GM12864 (cell line): ENCODE measurements at regions not wholly inside any gene's neighbourhood (a gene's known extent, or its start where the extent isn't known, plus 50 kb on each side); places are given as distances from the start of the nearest gene placed in this dataset.
"Not testable (repeated sequence)": the region's sequence is repeated elsewhere in the genome, so short reads cannot be mapped to it uniquely, and the experiment has no call there.

Experiments
- DNase-seq: peaks from one replicate; pipeline ENCODE4 v3.0.0-alpha.2; 2011; ENCODE audit warnings: low read depth
- H3K4me3 ChIP-seq: 2 replicates; pipeline ENCODE4 v1.5.1; 2011; ENCODE audit warnings: mild to moderate bottlenecking, low read depth, low read length, control low read depth
- TF ChIP-seq, protein P1 (sequence below): IDR thresholded peaks from 2 replicates; pipeline ENCODE4 v1.5.1; 2011; ENCODE audit warnings: low read depth, mild to moderate bottlenecking, moderate library complexity, low read length, control low read depth, inconsistent platforms; ENCODE audit errors: missing control alignments

DNA sequence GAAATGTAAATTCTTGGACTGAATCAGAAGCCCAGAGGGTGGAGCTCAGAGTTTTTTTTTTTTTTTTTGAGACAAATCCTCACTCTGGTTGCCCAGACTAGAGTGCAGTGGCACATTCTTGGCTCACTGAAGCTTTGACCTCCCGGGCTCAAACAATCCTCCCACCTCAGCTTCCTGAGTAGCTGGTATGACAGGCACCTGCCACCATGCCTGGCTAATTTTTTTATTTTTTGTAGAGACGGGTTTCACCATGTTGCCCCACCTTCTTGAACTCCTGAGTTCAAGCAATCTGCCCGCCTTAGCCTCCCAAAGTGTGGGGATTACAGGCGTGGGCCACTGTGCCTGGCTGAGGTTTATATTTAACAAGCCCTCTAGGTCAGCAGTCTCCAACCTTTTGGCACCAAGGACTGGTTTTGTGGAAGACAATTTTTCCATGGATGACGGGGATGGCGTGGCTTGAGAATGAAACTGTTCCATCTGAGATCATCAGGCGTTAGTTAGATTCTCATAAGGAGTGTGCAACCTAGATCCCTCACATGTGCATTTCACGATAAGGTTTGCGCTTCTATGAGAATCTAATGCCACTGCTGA lies 76.7 kb downstream of the FHIP1A start:
- TF ChIP-seq, protein P1, sequence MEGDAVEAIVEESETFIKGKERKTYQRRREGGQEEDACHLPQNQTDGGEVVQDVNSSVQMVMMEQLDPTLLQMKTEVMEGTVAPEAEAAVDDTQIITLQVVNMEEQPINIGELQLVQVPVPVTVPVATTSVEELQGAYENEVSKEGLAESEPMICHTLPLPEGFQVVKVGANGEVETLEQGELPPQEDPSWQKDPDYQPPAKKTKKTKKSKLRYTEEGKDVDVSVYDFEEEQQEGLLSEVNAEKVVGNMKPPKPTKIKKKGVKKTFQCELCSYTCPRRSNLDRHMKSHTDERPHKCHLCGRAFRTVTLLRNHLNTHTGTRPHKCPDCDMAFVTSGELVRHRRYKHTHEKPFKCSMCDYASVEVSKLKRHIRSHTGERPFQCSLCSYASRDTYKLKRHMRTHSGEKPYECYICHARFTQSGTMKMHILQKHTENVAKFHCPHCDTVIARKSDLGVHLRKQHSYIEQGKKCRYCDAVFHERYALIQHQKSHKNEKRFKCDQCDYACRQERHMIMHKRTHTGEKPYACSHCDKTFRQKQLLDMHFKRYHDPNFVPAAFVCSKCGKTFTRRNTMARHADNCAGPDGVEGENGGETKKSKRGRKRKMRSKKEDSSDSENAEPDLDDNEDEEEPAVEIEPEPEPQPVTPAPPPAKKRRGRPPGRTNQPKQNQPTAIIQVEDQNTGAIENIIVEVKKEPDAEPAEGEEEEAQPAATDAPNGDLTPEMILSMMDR: no peak
- DNase-seq: no peak
- H3K4me3 ChIP-seq: no peak overlapping the region

DNA sequence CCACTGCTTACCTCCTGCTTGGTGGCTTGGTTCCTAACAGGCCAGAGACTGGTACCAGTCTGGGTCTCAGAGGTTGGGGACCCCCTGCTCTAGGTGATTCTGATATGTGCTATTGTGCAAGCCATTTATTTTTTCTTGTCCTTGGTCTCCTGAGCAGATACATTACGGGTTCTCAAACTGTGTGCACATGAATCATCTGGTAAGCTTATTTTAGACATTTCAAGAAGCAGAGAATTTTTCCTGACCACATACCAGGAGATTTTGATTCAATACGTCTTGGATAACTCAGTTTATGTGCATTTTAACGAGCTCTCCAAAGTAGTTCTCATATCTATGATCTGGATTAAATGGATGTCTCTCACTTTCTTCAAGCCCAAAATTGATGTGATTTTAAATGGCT lies 77.2 kb downstream of the FHIP1A start:
- TF ChIP-seq, protein P1: no peak
- DNase-seq: no peak
- no peak overlapping the region for H3K4me3 ChIP-seq

DNA sequence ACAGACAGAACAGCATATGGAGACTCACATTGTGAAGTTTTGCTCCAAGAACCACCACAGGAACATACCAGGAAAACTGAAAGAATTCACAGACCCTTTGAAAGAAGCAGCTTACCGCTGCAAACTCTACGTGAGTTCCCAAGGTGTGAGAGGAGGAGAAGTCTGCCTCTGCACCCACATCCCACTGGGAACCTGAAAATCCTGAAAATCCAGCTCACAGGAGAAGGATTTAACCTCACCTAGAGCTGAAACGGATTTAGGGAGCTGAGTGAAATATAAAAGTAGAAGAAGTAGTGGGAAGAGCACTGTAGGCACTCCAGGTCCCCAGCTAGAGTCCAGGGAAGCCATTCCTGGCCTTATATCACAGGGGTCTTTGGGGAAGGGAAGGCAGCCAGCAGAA lies 80.0 kb downstream of the FHIP1A start:
- H3K4me3 ChIP-seq: no peak overlapping the region
- no peak for DNase-seq
- TF ChIP-seq, protein P1: no peak

DNA sequence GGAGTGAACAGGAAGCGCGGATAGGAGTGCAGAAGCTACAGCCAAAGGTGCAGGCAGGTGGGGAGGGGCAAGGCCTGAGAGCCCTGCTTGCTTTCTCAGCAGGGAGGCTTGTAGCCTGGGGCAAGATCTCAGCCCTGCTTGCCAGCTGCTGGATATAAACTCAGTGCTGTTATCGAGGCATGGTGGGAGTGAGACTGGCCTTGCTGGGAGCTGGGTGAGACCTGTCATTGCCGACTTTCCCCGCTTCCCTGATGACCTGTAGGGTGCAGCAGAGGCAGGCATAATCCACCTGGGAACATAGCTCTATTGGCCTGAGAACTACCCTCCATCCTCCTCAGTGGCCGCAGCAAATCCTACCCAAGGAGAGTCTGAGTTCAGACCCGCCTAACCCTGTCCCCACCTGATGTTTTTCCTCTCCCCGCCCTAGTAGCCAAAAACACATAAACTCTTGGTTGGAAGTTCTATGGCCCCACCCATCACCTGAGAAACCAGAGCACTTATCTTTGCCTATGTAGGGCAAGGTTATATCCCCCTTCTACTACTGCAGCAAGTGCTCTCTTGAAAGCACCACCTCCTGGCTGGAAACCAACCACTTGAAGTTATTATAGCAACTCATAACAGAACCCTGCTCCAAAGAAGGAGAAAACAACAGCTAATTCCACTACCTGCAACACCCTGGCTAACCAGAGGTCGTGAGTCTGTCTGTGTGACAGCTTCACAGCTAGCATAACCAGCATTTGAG lies 80.7 kb downstream of the FHIP1A start:
- H3K4me3 ChIP-seq: no peak overlapping the region
- TF ChIP-seq, protein P1: no peak
- no peak for DNase-seq

DNA sequence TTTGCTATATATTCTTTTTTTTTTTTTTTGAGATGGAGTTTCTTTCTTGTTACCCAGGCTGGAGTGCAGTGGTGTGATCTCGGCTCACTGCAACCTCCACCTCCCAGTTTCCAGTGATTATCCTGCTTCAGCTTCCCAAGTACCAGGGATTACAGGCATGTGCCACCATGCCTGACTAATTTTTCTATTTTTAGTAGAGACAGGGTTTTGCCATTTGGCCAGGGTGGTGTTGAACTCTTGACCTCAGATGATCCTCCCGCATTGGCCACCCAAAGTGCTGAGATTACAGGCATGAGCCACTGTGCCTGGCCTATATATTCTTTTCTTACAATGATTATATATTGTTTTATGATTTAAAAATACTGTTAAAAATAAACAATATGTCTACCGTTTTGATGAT lies 86.6 kb downstream of the FHIP1A start:
- not testable (repeated sequence) for DNase-seq

DNA sequence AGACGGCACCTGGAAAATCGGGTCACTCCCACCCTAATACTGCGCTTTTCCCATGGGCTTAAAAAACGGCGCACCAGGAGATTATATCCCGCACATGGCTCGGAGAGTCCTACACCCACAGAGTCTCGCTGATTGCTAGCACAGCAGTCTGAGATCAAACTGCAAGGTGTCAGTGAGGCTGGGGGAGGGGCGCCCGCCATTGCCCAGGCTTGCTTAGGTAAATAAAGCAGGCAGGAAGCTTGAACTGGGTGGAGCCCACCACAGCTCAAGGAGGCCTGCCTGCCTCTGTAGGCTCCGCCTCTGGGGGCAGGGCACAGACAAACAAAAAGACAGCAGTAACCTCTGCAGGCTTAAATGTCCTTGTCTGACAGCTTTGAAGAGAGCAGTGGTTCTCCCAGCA lies 102.6 kb downstream of the FHIP1A start:
- not testable (repeated sequence) for H3K4me3 ChIP-seq, DNase-seq

More for the DNA sequence above, 86.6 kb downstream of the FHIP1A start:
- not testable (repeated sequence) for H3K4me3 ChIP-seq

DNA sequence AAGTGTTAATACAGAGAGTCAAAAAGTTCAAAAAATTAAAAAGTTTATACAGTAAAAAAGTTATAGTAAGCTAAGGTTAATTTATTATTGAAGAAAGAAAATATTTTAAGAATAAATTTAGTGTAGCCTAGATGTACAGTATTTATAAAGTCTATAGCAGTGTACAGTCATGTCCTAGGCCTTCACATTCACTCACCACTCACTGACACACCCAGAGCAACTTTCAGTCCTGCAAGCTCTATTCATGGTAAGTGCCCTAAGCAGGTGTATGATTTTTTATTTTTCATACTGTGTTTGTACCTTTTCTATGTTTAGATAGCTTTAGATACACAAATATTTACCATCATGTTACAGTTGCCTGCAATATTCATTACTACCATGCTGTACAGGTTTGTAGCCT lies 108.9 kb downstream of the FHIP1A start:
- H3K4me3 ChIP-seq: no peak overlapping the region
- DNase-seq: no peak
- TF ChIP-seq, protein P1: no peak

DNA sequence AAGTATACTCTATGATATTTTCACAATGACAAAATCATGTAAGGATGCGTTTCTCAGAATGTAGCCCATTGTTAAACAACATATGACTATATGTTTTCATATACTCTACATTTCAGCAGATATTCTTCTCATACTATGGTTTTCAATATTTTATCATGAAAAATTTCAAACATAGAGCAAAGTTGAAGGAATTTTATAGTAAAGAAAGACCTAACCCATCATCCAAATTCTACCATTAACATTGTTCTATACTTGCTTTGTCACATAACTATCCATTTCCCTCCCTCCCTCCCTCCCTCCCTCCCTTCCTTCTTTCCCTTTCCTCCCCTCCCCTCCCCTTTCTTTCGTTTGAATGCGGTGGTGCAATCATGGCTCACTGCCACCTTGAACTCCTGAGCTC lies 109.4 kb downstream of the FHIP1A start:
- TF ChIP-seq, protein P1: no peak
- no peak for DNase-seq
- no peak overlapping the region for H3K4me3 ChIP-seq
